ENCODE measurements at regions not wholly inside any gene's neighbourhood (a gene's known extent, or its start where the extent isn't known, plus 50 kb on each side); places are given as distances from the start of the nearest gene placed in this dataset.

- TF ChIP-seq CTCF (IDR thresholded peaks at IDR 0.05; ENCODE audit: control extremely low read depth in 1 of 3, insufficient read depth in 1 of 3, low read depth in 1 of 3, low read length in 3 of 3), result no peak
- no peak for TF ChIP-seq YY1 (IDR thresholded peaks at IDR 0.05; ENCODE audit: low read depth, low read length)
- TF ChIP-seq BCL11A (IDR thresholded peaks at IDR 0.05; ENCODE audit: low read depth in 2 of 2, low read length in 2 of 2), result no peak
- no peak for TF ChIP-seq EGR1 (IDR thresholded peaks at IDR 0.05; ENCODE audit: borderline replicate concordance, low read depth, low read length)
- TF ChIP-seq SRF (IDR thresholded peaks at IDR 0.05; ENCODE audit: low read depth, low read length), result no peak
- TF ChIP-seq GABPA (IDR thresholded peaks at IDR 0.05; ENCODE audit: borderline replicate concordance, insufficient read depth, low read length), result no peak
These were observed 310.9 kb downstream of the TRIM36 start (continued) for GRCh38 chr5:114858665-114859437.

All from H1 (cell line).